Astrocyte of the hippocampus (primary cell): ENCODE measurements at regions not wholly inside any gene's neighbourhood (a gene's known extent, or its start where the extent isn't known, plus 50 kb on each side); places are given as distances from the start of the nearest gene placed in this dataset.

Experiments
- DNase-seq: peaks from one replicate; pipeline ENCODE4 v3.0.0; 2011; ENCODE audit warnings: low read depth, low spot score

DNA sequence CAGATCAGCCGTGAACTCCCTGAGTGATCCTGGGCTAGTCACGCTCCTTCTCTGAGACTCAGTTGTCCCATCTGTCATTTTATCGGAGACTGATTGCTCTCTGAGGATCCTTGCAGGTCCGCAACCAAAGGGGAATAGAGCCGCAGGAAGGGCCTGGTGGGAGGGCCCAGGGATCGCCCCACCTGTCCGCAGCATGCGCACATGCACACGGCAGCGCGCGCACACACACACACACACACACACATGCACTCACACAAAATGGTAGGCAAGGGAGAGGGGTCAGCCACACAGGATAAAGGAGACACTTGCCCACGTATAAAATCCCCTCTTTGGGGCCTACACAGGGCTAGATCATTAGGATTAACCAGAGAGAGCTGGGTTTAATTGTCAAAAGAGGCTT lies 95.6 kb upstream of the FOXP4 start:
- no peak for DNase-seq

DNA sequence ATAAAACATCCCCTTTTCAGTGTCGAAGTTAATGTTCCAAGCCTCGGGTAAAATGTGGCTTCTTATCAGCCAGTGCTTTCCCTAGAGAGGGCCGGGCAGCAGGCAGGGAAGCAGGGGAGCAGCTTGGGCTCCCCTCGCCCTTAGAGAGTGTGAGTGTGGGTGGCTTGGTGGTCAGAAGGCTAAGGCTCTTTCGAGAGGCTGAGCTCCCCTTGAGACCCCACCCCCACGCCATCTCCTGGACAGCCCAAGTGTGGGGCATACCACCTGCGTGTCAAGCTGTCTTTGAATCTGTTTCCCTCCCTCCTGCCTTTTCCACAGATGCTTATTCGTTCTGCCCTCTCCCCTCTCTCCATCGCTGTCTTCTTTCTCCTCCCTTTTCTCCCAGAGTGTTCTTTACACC lies 95.1 kb upstream of the FOXP4 start:
- DNase-seq = no peak

DNA sequence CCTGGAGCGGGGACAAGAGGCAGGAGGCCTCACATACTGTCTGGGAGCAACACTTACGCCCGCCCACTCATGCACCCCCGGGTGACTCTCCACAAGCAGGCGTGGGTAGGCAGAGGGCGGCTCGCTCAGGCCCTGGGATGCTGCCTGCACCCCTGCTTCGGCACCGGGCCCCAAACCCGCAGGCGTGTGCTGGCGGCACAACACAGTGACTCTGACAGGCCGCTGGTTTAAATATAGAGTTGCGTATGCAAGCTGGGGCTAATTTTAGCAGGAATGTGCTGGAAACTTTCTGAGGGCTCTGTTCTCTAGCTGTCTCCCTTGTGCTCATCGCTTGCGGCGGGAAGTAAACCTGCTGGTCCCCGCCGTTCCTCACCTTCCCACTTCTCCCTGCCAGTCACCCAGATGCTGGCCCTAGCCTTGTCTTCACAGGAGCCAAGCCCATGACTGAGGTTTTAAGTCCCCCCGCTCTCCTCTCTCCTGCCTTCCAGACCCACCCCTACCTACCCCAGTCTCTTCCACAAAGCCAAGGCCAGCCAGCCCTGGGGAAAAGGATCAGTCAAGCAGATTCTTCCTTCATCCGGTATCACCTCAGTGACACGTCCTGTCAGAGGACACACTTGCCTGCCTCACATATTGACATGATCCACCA lies 94.5 kb upstream of the FOXP4 start:
- no peak for DNase-seq

DNA sequence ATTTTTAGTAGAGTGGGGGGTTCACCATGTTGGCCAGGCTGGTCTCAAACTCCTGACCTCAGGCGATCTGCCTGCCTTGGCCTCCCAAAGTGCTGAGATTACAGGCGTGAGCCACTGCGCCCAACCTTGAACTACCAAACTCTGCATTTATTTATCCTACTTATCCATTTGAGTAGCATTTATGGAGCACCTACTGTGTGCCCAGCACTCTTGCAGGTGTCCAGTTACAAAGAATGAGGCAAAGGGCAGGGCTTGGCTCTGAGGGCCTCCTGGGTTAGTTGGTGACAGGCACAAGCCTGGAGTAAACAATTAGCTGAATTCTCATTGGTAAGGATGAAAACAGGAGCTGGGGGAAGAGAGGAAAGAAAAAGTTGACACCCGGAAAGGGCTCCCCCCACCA lies 93.4 kb upstream of the FOXP4 start:
- DNase-seq = no peak

DNA sequence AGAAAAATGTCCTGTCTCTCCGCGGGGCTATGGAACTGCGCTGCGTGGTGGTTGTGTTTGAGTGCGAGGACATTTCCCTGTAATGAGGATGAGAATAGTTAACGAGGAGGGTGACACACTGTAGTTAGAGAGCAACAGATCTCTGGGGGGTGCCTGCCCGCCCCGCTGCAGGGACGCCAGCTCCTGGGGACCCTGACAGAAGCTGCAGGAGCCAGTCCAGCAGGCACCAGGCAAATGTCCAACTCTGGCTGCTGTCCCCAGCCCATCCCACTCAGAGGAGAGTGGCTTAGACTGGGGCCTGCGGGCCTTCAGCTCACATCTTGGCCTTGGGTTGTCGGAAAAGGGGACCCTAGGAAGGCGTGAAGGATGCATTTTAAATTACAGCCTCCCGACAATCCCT lies 92.9 kb upstream of the FOXP4 start:
- DNase-seq = no peak

DNA sequence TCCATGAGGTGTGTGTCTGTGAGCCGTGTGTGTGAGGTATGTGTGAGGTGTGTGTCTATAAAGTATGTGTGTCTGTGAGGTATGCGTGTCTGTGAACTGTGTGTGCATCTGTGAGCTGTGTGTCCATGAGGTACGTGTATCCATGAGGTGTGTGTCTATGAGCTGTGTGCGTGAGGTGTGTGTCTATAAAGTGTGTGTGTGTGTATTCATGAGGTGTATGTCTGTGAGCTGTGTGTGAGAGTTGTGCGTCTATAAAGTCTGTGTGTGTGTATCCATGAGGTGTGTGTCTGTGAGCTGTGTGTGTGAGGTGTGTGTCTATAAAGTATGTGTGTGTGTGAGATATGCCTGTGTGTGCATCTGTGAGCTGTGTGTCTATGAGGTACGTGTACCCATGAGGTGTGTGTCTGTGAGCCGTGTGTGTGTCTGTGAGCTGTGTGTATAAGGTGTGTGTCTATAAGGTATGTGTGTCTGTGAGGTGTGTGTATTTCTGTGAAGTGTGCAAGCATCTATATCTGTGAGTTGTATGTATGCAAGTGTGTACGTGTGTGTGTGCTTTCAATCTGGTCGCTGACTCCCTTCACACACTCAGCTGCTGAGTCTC lies 91.9 kb upstream of the FOXP4 start:
- DNase-seq = no peak

DNA sequence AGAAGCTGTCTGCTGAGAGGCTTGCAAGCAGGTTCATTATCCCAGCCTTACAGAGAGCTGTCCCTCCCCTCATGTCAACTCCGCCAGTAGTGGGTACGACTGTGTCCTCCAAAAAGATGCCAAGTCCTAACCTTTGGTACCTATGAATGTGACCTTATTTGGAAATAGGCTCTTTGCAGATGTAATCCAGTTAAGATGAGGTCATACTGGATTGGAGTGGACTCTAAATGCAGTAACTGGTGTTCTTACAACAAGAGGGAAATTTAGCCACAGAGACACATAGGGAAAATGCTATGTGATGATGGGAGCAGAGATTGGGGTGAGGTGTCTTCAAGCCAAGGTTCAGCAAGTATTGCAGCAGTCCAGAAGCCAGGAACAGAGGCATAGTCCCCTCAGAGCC lies 90.8 kb upstream of the FOXP4 start:
- DNase-seq = no peak

DNA sequence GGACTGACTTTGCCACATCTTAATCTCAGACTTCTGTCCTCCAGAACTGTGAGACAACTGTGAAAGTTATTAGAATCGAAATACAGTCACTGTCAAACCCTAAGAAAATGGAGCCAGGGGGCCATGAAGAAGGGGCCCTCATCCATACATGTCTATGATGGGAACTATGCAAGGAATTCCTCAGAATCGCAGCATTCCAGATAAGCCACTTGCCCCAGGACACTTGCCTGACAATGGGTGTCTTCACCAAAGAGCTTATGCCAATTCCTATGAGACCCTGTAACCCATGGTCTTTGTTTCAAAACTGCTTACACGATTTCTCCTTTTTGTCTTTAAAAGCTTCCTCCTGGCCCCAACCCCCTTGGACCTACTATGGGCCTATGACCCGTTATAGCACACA lies 90.4 kb upstream of the FOXP4 start:
- DNase-seq = no peak

DNA sequence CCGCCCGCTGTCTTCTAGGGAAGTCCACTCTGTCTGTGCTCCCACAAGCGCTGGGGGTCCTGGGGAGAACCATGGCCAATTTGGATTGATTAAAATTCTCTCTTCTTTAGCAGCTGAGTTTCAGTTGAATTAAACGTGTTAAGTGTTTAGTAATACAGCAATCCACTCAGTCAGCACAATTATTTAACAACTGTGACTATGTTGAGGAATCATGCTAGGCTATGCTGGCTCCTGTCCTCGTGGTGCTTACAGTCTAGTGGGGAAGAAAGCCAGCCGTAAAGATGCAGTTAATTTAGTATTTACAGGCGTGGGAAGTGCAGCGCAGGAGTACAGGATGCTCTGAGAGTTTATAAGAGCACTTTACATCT lies 88.9 kb upstream of the FOXP4 start:
- DNase-seq = no peak

DNA sequence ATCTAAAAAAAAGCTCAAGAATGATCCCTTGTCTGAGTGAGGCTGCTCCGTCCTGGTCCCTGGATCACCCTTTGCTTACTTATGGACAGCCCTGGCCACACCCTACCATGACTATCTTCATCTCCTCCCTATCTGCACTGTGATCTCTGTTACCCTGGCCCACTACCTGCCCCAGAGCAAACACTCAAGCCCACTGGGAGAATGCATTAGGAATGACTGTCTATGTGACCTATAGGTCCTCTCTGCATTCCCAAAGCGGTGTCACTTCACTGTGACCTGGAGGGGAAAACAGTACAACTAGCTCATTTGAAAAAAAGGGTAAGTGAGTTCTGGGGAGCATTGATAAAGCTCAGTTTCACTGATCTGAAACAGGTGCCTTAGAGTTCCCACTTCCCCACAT lies 86.4 kb upstream of the FOXP4 start:
- DNase-seq = no peak

DNA sequence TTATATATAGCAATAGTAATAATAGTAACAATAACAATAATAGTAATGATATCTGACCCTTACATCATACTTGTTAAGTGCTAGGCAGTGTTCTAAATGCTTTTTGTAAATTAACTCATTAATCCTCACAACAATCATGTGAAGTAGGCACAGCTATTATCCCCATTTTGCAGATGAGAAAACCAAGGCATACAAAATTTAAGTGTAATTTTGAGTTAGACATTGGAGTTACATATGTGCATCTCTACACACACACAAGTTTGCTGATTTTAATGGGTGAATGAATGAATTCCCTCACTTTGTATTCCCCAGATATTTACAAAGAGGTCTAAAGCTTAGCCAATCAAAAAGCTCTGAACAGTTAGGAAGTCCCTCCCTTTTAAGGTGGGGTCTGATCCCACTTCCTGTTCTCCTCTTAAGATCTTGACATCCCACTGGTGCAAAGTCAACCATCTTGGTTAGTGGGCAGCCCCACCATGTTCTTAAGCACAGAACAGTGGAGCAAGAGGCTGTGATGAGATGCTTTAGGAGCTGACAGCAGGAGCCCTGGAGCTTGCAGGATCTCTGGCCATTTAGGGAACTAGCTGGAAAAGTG lies 85.3 kb upstream of the FOXP4 start:
- no peak for DNase-seq

DNA sequence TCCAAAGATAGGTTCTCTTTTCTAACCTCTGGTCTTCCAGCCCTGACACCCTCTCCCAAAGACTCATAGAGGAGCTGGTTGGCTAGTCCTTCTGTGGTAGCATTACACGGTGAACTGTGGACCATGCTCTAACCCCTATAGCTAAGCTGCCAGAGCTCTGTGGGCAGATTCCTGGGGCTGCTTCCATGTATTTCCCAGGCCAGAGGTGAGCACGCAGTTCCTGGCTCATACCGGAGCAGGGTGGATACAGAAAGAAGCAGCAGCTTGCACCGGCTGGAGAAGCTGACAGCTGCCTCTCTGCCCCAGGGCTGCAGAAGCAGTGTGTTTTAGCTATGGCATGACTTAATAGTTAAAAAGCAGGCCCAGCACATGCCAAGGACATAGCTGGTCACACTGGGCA lies 84.1 kb upstream of the FOXP4 start:
- DNase-seq = no peak

DNA sequence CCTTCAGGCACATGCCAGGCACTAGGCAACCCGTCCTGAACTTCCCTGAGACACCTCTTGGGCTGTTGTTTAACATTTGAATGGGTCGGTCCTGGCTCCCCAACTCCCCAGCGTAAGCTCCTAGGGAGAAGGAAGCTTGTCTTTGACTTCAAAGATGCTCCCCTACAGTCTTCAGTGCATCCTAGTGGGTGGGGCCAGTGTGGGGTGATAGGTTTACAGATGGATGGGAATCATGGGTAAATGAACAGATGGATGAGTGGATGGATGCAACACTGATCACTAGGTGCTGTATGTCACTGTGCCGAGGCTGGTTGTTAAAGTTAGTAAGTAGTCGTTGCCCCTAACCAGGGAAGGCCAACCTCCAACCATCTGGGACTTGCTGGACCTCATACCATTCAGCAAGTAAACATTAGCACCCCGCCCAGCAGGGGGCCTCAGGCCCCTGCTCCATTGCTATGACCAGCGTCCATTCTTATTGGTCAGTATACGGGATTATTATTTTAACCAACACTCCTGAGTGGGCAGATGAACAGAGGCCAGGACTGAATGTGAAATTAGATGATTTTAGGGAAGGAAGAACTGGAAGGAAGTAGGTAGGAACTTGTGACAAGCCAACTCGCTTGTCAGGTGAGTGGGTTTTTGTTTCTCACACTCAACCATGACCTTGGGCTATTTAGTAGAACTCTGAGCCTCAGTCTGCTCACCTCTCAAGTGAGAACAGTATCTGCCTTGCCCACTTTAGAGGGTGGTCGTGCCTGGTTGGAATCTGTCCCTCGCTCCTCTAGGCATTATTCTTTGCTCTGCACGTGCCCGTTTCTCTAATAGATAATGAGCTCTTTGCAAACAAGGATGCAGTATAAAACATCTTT lies 82.9 kb upstream of the FOXP4 start:
- peak; percentile 81 for DNase-seq

DNA sequence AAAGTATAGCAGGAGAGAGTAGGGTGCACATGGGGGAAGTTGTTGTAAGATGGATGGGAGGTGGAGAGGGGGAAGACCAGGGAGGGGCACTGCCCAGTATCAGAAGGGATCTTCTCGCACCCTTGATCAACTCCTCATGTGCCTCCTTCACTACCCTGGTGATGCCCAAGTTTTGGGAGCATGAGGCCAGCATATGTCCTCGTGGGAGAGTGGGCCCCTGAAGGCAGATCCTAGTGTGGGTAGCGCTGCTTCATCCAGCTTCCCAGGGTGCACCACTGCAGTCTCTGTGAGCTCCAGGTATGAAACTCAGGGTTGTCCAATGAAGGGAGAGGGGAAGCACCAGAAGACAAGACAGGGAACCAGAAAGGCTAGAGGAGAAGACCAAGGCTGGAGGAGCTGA lies 82.2 kb upstream of the FOXP4 start:
- no peak for DNase-seq

DNA sequence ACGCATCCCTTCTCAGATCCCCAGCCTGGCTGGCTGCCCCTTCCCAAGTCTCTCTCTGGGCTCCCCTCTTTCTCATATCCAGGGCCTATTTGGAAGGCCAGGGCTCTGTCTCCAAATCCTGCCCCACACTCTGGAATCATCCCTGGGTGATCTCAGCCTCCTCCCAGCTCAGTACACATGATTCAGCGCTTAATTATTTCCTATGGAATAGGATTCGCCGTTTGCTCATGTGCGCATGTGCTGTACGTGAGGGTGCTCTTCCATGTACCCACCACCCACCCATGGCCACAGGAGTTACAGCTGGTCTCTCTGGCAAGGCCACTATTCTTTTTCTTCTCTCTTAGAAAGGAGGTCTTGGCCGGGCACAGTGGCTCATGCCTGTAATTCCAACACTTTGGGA lies 81.7 kb upstream of the FOXP4 start:
- no peak for DNase-seq

DNA sequence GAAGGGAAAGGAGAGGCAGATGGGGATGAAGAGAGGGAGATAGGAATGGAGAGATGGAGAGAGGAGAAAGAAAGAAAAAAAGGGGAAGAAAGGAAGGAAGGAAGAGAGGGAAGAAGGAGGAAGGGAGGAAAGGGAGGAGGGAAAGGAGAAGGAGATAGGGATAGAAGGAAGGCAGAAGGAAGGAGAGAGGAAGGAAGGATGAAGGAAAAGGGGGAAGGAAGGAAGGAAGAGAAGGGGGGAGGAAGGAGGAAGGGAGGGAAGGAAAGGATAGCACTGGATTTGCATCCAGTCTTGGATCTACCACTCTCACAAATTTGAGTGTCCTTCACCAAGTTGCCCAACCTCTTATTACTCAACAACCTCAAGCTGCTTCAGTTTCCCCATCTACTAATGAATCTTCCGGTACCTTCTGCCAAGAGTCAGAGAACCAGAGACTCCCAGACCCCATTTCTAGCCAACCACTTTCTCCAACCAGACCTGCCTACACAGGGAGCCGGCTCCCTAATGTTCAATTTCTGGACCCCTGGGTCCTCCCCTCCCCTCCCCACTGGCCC lies 79.7 kb upstream of the FOXP4 start:
- no peak for DNase-seq

DNA sequence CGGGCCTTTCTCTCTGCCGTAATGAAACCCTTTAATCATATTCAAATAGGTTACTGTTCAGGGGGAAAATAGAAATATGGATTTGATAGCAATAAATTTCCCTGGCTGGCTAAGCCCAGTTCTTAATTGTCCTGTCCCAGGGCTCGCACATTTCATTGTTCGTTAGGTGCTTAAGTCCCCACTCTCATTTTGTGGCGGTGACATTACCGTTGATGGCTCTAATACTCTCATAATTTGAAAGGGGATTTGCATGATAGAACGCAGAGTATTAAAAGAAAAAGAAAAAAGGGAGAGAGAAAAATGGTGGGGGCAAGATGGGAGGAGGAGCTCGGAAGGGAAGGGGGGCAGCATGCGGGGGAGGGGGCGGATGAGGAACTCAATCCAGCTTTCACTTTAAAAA lies 79.1 kb upstream of the FOXP4 start:
- DNase-seq = no peak

DNA sequence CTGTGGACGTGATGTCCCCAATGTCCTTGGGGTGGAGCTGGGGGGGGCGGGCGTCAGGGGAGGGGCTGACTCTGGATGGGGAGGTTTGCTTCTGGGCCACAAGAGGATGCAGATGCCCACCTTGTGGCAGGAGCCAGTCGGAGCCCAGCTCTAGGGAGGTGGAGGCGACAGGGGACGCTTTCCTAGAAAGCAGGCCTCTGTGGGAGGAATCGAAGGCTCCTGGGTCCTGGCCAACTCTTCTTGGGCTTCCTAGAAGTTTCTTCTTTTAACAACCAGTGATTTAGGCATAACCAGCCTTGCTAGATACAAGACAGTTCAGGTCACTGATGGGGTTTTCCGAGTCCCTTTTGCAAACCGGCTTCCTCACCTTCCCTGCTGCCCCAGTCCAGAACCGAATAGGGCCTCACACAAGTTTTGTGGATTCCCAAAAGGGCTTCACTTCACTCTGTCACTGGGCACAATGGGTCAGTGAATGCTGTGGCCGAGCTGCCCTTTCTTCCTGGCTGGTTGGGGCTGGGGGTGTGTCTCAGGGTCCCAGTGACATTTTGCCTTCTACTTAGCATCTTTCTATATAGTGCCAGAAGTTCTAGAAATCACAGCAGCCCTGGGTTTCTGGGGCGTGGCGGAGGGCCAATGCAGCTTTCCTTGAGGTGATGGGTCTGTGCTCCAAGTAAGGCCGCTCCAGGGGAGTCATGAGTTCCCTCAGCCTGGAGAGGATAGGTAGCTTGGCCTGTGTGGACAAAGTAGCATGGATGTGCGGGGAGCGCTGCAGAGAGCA lies 78.4 kb upstream of the FOXP4 start:
- DNase-seq = no peak

DNA sequence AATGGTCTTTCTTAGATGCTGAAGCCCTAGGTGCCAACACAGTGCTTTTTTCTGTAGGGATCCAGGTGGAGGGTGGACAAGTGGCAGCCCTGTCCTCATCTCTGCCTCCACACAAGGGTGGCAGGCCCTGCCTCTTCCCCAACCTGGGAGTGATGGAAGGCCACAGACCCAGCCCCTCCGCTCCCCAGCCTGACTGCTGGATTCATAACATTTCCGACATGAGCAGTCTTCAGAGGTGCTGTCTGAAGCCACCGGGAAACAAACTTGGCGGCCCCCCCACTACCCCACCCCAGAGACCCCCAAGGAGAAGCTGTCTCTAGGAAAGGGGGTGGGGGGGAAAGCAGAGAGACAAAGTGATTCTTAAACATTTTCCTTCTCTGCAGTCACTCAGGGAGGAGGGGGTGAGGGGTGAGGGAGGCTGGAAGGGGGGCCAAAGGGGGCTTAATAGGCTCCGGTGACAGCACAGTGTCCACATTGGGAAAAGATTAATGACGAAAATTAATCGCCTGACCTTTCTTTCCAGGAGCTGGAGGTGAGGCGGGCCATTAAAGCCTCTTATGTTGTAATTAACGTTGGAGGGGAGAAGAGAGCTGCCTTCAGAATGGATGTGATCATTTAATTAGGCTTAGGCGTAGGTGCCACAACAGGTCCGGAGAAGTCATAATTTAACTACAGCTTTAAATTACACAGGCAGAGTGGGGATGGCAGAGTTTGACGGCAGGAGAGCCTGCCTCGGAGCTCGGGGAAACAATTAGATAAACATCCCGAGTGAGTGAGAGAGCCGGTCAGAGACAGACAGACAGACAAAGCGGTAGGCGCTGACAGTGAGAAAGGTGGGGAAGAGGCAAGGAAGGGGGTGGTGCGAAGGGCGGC lies 76.8 kb upstream of the FOXP4 start:
- DNase-seq = peak; percentile 29

DNA sequence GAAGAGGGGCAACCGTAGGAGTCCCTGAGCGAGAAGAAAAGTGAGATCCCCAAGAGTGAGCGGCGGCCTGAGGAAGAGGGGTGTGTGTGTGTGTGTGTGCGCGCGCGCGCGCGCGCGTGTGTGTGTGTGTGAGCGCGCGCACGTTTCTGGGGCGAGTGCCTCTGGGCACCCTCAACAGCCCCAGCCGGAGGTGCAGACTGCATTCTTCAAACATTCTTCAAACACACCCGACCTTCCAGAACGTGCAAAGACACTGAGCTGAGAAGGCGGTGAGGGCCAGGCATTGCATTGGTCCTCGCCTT lies 76.2 kb upstream of the FOXP4 start:
- DNase-seq = peak; percentile 52
